GM23338 (cell line): ENCODE measurements at regions not wholly inside any gene's neighbourhood (a gene's known extent, or its start where the extent isn't known, plus 50 kb on each side); places are given as distances from the start of the nearest gene placed in this dataset.
A peak's percentile ranks its signal among the peaks of the same experiment; 100 is the strongest.

Experiments used
- ATAC-seq: fragments of 200-7000 bp; cut with Tn5 transposase; 3 replicates; pipeline ENCODE4 v1.9.1; 2020
- DNase-seq: peaks from one replicate; pipeline ENCODE4 v3.0.0-alpha.2; 2015; ENCODE audit warnings: low spot score
- H2AFZ ChIP-seq: fragments of 200-600 bp; sonication (generic); 2 replicates; pipeline ENCODE4 v1.8.0; 2016; ENCODE audit warnings: antibody characterized with exemption, mild to moderate bottlenecking, moderate library complexity
- H3F3A ChIP-seq: fragments of 200-600 bp; sonication (generic); replicated peaks from 2 replicates; pipeline ENCODE4 v1.8.0; 2017; ENCODE audit warnings: antibody characterized with exemption, mixed run types, low read depth
- H3K27ac ChIP-seq: fragments of 200-600 bp; sonication (generic); 2 replicates; pipeline ENCODE4 v1.6.1; 2016; ENCODE audit warnings: low read depth
- H3K27me3 ChIP-seq: fragments of 200-600 bp; sonication (generic); 2 replicates; pipeline ENCODE4 v1.8.0; 2016; ENCODE audit warnings: mild to moderate bottlenecking, mixed run types, moderate library complexity; ENCODE audit not compliant: insufficient read depth
- H3K36me3 ChIP-seq: fragments of 200-600 bp; sonication (generic); 2 replicates; pipeline ENCODE4 v1.8.0; 2016; ENCODE audit warnings: mild to moderate bottlenecking; ENCODE audit not compliant: insufficient read depth
- H3K4me1 ChIP-seq: fragments of 200-600 bp; sonication (generic); 2 replicates; pipeline ENCODE4 v1.8.0; 2016; ENCODE audit warnings: mild to moderate bottlenecking, moderate library complexity; ENCODE audit not compliant: insufficient read depth
- H3K4me2 ChIP-seq: fragments of 200-600 bp; sonication (generic); 2 replicates; pipeline ENCODE4 v1.7.1; 2017; ENCODE audit warnings: mixed run types
- H3K4me3 ChIP-seq: fragments of 200-600 bp; sonication (generic); 2 replicates; pipeline ENCODE4 v1.6.1; 2016; ENCODE audit warnings: mixed run types
- H3K79me2 ChIP-seq: fragments of 200-600 bp; sonication (generic); replicated peaks from 2 replicates; pipeline ENCODE4 v1.8.0; 2017; ENCODE audit warnings: mild to moderate bottlenecking; ENCODE audit not compliant: insufficient read depth
- H3K9me2 ChIP-seq: fragments of 200-600 bp; sonication (generic); 2 replicates; pipeline ENCODE4 v1.8.0; 2017; ENCODE audit not compliant: insufficient read depth
- H4K20me1 ChIP-seq: fragments of 200-600 bp; sonication (generic); replicated peaks from 2 replicates; pipeline ENCODE4 v1.8.0; 2017; ENCODE audit warnings: mild to moderate bottlenecking; ENCODE audit not compliant: insufficient read depth
- H3K27ac Mint-ChIP-seq: 2 replicates; pipeline ENCODE4 v1.8.0; 2020; ENCODE audit warnings: inconsistent platforms, mild to moderate bottlenecking, moderate library complexity, mixed read lengths
- H3K27me3 Mint-ChIP-seq: 3 replicates; pipeline ENCODE4 v1.8.0; 2022; ENCODE audit warnings: low read depth, mild to moderate bottlenecking, moderate library complexity, mixed read lengths, inconsistent platforms; ENCODE audit not compliant: insufficient read depth, poor library complexity
- H3K36me3 Mint-ChIP-seq: 3 replicates; pipeline ENCODE4 v1.8.0; 2021; ENCODE audit warnings: low read depth, mild to moderate bottlenecking, inconsistent platforms, moderate library complexity, mixed read lengths
- H3K4me1 Mint-ChIP-seq: 3 replicates; pipeline ENCODE4 v1.8.0; 2020; ENCODE audit warnings: mild to moderate bottlenecking, inconsistent platforms, mixed read lengths
- H3K4me3 Mint-ChIP-seq: 3 replicates; pipeline ENCODE4 v1.8.0; 2021; ENCODE audit warnings: moderate library complexity, mild to moderate bottlenecking, inconsistent platforms, mixed read lengths
- H3K9me3 Mint-ChIP-seq: 3 replicates; pipeline ENCODE4 v1.8.0; 2020; ENCODE audit warnings: moderate library complexity, mild to moderate bottlenecking, inconsistent platforms, mixed read lengths
- CREB1 ChIP-seq: fragments of 250-450 bp; sonication (Bioruptor Pico); IDR thresholded peaks from 2 replicates; pipeline ENCODE4 v1.5.0; 2020; ENCODE audit warnings: low read depth, mild to moderate bottlenecking, moderate library complexity
- CTCF ChIP-seq, 2 experiments: fragments of 200-600 bp in 1 of 2; sonication (generic) in 1 of 2; conservative IDR thresholded peaks; 2 replicates each; pipeline versions ENCODE4 v1.5.1 to v1.6.1; 2016 to 2017; ENCODE audit warnings: antibody characterized with exemption in 2 of 2, low read depth in 2 of 2, mild to moderate bottlenecking in 2 of 2, moderate library complexity in 1 of 2
- EZH2 ChIP-seq: fragments of 200-600 bp; sonication (generic); IDR thresholded peaks from one replicate; pipeline ENCODE4 v1.8.0; 2017; ENCODE audit warnings: antibody characterized with exemption, mild to moderate bottlenecking, low read depth; ENCODE audit not compliant: unreplicated experiment
- JUNB ChIP-seq: IDR thresholded peaks from one replicate; pipeline ENCODE4 v1.6.1; 2016; ENCODE audit warnings: antibody characterized with exemption; ENCODE audit not compliant: unreplicated experiment
- POLR2AphosphoS5 ChIP-seq: IDR thresholded peaks from 2 replicates; pipeline ENCODE4 v1.6.1; 2016; ENCODE audit warnings: antibody characterized with exemption, low read depth
- STAT1 ChIP-seq: IDR thresholded peaks from one replicate; pipeline ENCODE4 v1.6.1; 2016; ENCODE audit warnings: antibody characterized with exemption; ENCODE audit not compliant: unreplicated experiment
- ZNF331 ChIP-seq: fragments of 250-450 bp; sonication (Bioruptor Pico); IDR thresholded peaks from 2 replicates; pipeline ENCODE4 v1.5.0; 2020; ENCODE audit warnings: low read depth, mild to moderate bottlenecking, moderate library complexity

- H4K20me1 ChIP-seq = no peaks in the 10 kb centered on the region
- H3K9me2 ChIP-seq = 0 out of 2 replicates have a peak, but pooled peaks cover 3% of the 10 kb centered on the region
- no peaks in the 10 kb centered on the region for H3K36me3 Mint-ChIP-seq
- no peak overlapping the region for H3K27ac Mint-ChIP-seq
- no peak for DNase-seq
- H3K36me3 ChIP-seq = no peaks in the 10 kb centered on the region
- TF ChIP-seq CREB1 (CRISPR knock-in tag) = no peak
- TF ChIP-seq CTCF (conservative IDR thresholded peaks at IDR 0.05; ENCODE audit: low read depth in 2 of 2) = peak in 1 of 2 experiments; percentile 13; a peak in 1 of 4 replicates
- TF ChIP-seq STAT1 = no peak
- no peak for TF ChIP-seq JUNB
- no peak for TF ChIP-seq ZNF331
- no peak for ATAC-seq
- H3K4me3 ChIP-seq = no peak overlapping the region
- H3K27ac ChIP-seq = no peak overlapping the region
- no peak overlapping the region for H2AFZ ChIP-seq
- H3K27me3 ChIP-seq = no peaks in the 10 kb centered on the region
- no peak overlapping the region for H3K4me3 Mint-ChIP-seq
- no peaks in the 10 kb centered on the region for H3F3A ChIP-seq
- no peaks in the 10 kb centered on the region for H3K27me3 Mint-ChIP-seq
- peaks cover 7% of the 10 kb centered on the region; the same call in 1 of the 2 replicates for H3K4me1 ChIP-seq
- no peaks in the 10 kb centered on the region for H3K79me2 ChIP-seq
- H3K4me1 Mint-ChIP-seq = peaks cover 5% of the 10 kb centered on the region
- no peaks in the 10 kb centered on the region for H3K9me3 Mint-ChIP-seq
- no peak overlapping the region for H3K4me2 ChIP-seq
Measured at GRCh38 chr2:39547811-39548719, 111.0 kb upstream of the MAP4K3 start.

GRCh38 chr2:39549000-39549399 is 111.9 kb upstream of the MAP4K3 start:
- H2AFZ ChIP-seq = no peak overlapping the region
- no peak overlapping the region for H3K4me3 Mint-ChIP-seq
- H3K27ac ChIP-seq = no peak overlapping the region
- no peaks in the 10 kb centered on the region for H3K27me3 Mint-ChIP-seq
- no peaks in the 10 kb centered on the region for H3K9me3 Mint-ChIP-seq
- no peak overlapping the region for H3K4me2 ChIP-seq
- peaks cover 3% of the 10 kb centered on the region; the same call in 1 of the 2 replicates for H3K4me1 ChIP-seq
- TF ChIP-seq STAT1 = no peak
- no peak for TF ChIP-seq POLR2AphosphoS5
- no peak for TF ChIP-seq EZH2
- TF ChIP-seq CTCF (conservative IDR thresholded peaks at IDR 0.05; ENCODE audit: low read depth in 2 of 2) = no peak
- no peak for TF ChIP-seq CREB1 (CRISPR knock-in tag)
- H3K79me2 ChIP-seq = no peaks in the 10 kb centered on the region
- H3F3A ChIP-seq = no peaks in the 10 kb centered on the region
- 0 out of 2 replicates have a peak, but pooled peaks cover 3% of the 10 kb centered on the region for H3K9me2 ChIP-seq
- ATAC-seq (no peak), DNase-seq (no peak)
- no peaks in the 10 kb centered on the region for H4K20me1 ChIP-seq
- no peak overlapping the region for H3K4me3 ChIP-seq
- no peak overlapping the region for H3K27ac Mint-ChIP-seq
- no peaks in the 10 kb centered on the region for H3K36me3 Mint-ChIP-seq
- no peaks in the 10 kb centered on the region for H3K36me3 ChIP-seq
- H3K4me1 Mint-ChIP-seq = peaks cover 3% of the 10 kb centered on the region; the same call in 1 of the 3 replicates
- H3K27me3 ChIP-seq = no peaks in the 10 kb centered on the region
